ENCODE measurements at regions not wholly inside any gene's neighbourhood (a gene's known extent, or its start where the extent isn't known, plus 50 kb on each side); places are given as distances from the start of the nearest gene placed in this dataset.

DNA sequence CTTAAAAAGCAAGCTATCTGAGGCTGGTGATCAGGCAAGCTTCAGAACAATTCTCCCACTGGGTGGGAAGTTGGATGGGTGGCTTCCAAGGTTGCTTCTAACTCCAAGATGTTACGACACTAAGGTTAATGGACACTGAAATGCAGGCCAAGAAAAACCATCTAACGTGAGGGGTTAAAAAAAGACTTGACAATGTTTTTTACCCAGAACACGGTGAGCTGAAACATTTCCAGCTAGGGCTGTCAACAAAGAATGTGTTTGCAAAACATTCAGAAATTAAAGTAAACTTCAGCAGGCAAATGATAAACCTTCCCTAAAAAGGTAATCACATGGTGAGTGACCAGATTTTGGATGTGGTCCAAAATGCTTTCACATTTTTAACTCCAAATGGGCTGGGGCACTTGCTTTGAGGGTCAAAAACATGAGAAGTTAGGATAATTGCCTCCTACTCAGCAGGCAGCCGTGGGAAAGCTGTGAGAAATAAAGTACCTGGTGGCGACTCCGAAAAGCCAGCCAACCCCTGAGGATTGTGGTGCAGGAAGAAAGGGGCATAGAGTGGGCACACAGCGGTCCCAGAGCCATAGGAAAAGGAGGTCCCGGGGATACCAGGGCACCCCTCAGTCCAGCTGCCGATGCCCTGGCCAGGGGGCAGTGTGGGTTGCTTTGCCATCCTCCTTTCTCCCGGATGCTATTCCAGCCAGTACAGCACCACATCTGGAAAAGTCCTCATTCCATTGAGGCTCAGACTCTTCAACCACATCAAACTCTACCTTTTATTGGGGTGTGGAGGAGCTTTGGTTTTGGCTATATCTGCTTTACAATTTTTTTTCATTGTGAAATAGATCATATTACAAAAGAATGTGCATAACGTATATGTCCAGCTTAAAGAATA is 90.0 kb upstream of the ATL2 start:
- TF ChIP-seq POLR2AphosphoS5 (IDR thresholded peaks at IDR 0.05; ENCODE audit: low read depth, low read length) (no peak), NFRKB (IDR thresholded peaks at IDR 0.05) (no peak), FOXA1 (IDR thresholded peaks at IDR 0.05) (no peak), FOXA1 (CRISPR knock-in tag; IDR thresholded peaks at IDR 0.05) (no peak), ZNF207 (IDR thresholded peaks at IDR 0.05; ENCODE audit: borderline replicate concordance) (no peak), KLF6 (CRISPR knock-in tag; IDR thresholded peaks at IDR 0.05) (no peak), SIN3A (IDR thresholded peaks at IDR 0.05; ENCODE audit: borderline replicate concordance, low read depth, low read length) (no peak), BCL6 (CRISPR knock-in tag; IDR thresholded peaks at IDR 0.05) (no peak), TEAD3 (CRISPR knock-in tag; optimal IDR thresholded peaks at IDR 0.05; ENCODE audit: borderline replicate concordance) (no peak), RFXANK (CRISPR knock-in tag; IDR thresholded peaks at IDR 0.05) (no peak)
- TF ChIP-seq, protein P1, sequence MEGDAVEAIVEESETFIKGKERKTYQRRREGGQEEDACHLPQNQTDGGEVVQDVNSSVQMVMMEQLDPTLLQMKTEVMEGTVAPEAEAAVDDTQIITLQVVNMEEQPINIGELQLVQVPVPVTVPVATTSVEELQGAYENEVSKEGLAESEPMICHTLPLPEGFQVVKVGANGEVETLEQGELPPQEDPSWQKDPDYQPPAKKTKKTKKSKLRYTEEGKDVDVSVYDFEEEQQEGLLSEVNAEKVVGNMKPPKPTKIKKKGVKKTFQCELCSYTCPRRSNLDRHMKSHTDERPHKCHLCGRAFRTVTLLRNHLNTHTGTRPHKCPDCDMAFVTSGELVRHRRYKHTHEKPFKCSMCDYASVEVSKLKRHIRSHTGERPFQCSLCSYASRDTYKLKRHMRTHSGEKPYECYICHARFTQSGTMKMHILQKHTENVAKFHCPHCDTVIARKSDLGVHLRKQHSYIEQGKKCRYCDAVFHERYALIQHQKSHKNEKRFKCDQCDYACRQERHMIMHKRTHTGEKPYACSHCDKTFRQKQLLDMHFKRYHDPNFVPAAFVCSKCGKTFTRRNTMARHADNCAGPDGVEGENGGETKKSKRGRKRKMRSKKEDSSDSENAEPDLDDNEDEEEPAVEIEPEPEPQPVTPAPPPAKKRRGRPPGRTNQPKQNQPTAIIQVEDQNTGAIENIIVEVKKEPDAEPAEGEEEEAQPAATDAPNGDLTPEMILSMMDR (CRISPR knock-in tag; IDR thresholded peaks at IDR 0.05): 0 out of 2 replicates have a peak, but pooled peaks have one; percentile 11
- TF ChIP-seq, protein P2, sequence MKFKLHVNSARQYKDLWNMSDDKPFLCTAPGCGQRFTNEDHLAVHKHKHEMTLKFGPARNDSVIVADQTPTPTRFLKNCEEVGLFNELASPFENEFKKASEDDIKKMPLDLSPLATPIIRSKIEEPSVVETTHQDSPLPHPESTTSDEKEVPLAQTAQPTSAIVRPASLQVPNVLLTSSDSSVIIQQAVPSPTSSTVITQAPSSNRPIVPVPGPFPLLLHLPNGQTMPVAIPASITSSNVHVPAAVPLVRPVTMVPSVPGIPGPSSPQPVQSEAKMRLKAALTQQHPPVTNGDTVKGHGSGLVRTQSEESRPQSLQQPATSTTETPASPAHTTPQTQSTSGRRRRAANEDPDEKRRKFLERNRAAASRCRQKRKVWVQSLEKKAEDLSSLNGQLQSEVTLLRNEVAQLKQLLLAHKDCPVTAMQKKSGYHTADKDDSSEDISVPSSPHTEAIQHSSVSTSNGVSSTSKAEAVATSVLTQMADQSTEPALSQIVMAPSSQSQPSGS (CRISPR knock-in tag; IDR thresholded peaks at IDR 0.05): no peak
